ENCODE measurements at regions not wholly inside any gene's neighbourhood (a gene's known extent, or its start where the extent isn't known, plus 50 kb on each side); places are given as distances from the start of the nearest gene placed in this dataset.

DNA sequence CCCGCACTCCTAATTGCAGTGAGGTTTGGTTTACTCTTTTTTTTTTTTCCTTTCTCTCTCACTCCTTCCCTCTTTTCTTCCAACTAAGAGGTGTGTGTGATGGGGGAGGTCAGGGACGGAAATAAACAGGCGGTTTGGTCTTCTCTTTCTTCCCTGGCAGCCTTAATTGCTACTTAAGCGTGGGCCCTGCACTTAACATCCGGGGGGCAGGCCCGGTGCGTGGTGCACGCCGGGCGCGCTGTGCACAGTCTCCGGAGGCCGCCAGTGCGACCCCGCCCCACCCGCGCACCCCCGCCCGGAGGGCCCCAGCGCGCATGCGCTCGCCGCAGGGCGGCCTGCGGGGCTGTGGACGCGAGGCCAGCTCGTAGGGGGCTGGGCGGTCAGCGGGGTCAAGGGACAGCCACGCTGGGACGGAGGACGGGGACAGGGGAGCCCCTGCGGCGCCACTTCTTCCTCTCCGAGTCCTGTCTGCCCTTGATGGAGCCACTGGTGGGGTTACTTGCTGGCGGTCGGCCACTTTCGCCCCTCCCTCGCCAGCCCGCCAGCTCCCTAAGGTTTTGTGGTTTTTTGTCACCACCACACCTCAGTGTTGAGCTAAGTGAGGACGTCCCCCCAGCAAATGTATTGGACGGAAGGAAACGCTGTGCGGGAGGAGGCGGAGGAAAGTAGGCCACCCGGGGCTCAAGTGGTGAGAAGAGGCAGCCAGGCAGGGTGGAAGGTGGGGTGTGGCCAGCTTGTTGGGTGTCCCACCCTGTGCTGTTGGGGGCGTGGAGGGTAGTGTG lies 120.9 kb downstream of the MRM1 start:
- no peak for ATAC-seq

GRCh38 chr17:36722903-36723263 lies 121.5 kb downstream of the MRM1 start:
- no peak for ATAC-seq
- TF ChIP-seq PPARA (CRISPR knock-in tag; IDR thresholded peaks at IDR 0.05; ENCODE audit: borderline replicate concordance) (no peak), CREB5 (CRISPR knock-in tag; IDR thresholded peaks at IDR 0.05; ENCODE audit: low read depth) (no peak), GLIS3 (CRISPR knock-in tag; IDR thresholded peaks at IDR 0.05) (no peak), ZFP3 (CRISPR knock-in tag; IDR thresholded peaks at IDR 0.05) (no peak), SNAI2 (CRISPR knock-in tag; IDR thresholded peaks at IDR 0.05) (no peak)
- TF ChIP-seq, protein P1, sequence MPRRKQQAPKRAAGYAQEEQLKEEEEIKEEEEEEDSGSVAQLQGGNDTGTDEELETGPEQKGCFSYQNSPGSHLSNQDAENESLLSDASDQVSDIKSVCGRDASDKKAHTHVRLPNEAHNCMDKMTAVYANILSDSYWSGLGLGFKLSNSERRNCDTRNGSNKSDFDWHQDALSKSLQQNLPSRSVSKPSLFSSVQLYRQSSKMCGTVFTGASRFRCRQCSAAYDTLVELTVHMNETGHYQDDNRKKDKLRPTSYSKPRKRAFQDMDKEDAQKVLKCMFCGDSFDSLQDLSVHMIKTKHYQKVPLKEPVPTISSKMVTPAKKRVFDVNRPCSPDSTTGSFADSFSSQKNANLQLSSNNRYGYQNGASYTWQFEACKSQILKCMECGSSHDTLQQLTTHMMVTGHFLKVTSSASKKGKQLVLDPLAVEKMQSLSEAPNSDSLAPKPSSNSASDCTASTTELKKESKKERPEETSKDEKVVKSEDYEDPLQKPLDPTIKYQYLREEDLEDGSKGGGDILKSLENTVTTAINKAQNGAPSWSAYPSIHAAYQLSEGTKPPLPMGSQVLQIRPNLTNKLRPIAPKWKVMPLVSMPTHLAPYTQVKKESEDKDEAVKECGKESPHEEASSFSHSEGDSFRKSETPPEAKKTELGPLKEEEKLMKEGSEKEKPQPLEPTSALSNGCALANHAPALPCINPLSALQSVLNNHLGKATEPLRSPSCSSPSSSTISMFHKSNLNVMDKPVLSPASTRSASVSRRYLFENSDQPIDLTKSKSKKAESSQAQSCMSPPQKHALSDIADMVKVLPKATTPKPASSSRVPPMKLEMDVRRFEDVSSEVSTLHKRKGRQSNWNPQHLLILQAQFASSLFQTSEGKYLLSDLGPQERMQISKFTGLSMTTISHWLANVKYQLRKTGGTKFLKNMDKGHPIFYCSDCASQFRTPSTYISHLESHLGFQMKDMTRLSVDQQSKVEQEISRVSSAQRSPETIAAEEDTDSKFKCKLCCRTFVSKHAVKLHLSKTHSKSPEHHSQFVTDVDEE (CRISPR knock-in tag; IDR thresholded peaks at IDR 0.05), result no peak

More for the DNA sequence above, 120.9 kb downstream of the MRM1 start:
- TF ChIP-seq ARNTL (CRISPR knock-in tag; IDR thresholded peaks at IDR 0.05; ENCODE audit: borderline replicate concordance, low read depth) (no peak), ZFP30 (CRISPR knock-in tag; IDR thresholded peaks at IDR 0.05) (no peak), BACH2 (CRISPR knock-in tag; IDR thresholded peaks at IDR 0.05; ENCODE audit: borderline replicate concordance) (no peak), ESRRG (CRISPR knock-in tag; IDR thresholded peaks at IDR 0.05) (no peak), RARB (CRISPR knock-in tag; IDR thresholded peaks at IDR 0.05) (no peak), PPARA (CRISPR knock-in tag; IDR thresholded peaks at IDR 0.05; ENCODE audit: borderline replicate concordance) (no peak), CSRNP3 (CRISPR knock-in tag; IDR thresholded peaks at IDR 0.05) (no peak), SNAI2 (CRISPR knock-in tag; IDR thresholded peaks at IDR 0.05) (no peak), CREB5 (CRISPR knock-in tag; IDR thresholded peaks at IDR 0.05; ENCODE audit: low read depth) (no peak), TOX (CRISPR knock-in tag; IDR thresholded peaks at IDR 0.05; ENCODE audit: borderline replicate concordance) (no peak), ISL1 (CRISPR knock-in tag; IDR thresholded peaks at IDR 0.05) (no peak), ZNF565 (CRISPR knock-in tag; conservative IDR thresholded peaks at IDR 0.05; ENCODE audit: low read depth) (no peak), CSDC2 (CRISPR knock-in tag; IDR thresholded peaks at IDR 0.05) (no peak), TCF4 (CRISPR knock-in tag; IDR thresholded peaks at IDR 0.05; ENCODE audit: borderline replicate concordance) (no peak), ZC3H10 (CRISPR knock-in tag; IDR thresholded peaks at IDR 0.05) (no peak), ZNF70 (CRISPR knock-in tag; IDR thresholded peaks at IDR 0.05) (no peak), OSR1 (CRISPR knock-in tag; IDR thresholded peaks at IDR 0.05) (no peak)
- TF ChIP-seq, protein P2, sequence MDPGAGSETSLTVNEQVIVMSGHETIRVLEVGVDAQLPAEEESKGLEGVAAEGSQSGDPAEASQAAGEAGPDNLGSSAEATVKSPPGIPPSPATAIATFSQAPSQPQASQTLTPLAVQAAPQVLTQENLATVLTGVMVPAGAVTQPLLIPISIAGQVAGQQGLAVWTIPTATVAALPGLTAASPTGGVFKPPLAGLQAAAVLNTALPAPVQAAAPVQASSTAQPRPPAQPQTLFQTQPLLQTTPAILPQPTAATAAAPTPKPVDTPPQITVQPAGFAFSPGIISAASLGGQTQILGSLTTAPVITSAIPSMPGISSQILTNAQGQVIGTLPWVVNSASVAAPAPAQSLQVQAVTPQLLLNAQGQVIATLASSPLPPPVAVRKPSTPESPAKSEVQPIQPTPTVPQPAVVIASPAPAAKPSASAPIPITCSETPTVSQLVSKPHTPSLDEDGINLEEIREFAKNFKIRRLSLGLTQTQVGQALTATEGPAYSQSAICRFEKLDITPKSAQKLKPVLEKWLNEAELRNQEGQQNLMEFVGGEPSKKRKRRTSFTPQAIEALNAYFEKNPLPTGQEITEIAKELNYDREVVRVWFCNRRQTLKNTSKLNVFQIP (CRISPR knock-in tag; IDR thresholded peaks at IDR 0.05; ENCODE audit: borderline replicate concordance, low read depth), result no peak

DNA sequence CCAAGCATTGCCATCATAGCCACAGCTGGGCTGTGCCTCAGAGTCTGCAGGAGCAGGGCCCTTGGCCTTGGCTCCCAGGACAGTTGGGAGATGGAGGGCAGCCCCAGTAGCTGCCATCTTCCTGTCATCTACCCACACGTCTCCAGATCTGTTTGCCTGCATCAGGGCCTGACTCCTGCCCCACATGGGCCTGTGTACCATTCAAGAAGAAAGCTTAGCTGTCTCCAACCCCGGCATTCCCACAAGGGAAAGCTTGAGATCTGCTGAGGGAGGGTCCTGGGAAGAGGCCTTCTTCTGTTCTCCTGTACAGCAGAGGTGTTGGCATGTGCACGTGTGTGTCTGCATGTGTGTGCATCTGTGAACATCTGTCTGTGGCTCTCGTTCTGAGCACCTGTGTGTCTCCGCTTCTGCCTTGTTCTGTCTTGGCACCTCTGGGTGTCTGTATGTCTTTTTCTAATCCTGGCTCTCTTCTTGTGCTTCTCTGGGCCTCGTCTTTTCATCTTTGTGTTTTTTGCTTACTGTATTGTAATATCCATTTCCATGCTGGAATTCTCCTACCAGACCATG lies 122.2 kb downstream of the MRM1 start:
- ATAC-seq, result no peak
- no peak for TF ChIP-seq ZNF565 (CRISPR knock-in tag; conservative IDR thresholded peaks at IDR 0.05; ENCODE audit: low read depth)
- TF ChIP-seq ARNTL (CRISPR knock-in tag; IDR thresholded peaks at IDR 0.05; ENCODE audit: borderline replicate concordance, low read depth), result no peak
- no peak for TF ChIP-seq ISL1 (CRISPR knock-in tag; IDR thresholded peaks at IDR 0.05)
- TF ChIP-seq PPARA (CRISPR knock-in tag; IDR thresholded peaks at IDR 0.05; ENCODE audit: borderline replicate concordance), result no peak
- TF ChIP-seq RARB (CRISPR knock-in tag; IDR thresholded peaks at IDR 0.05), result no peak
- TF ChIP-seq BACH2 (CRISPR knock-in tag; IDR thresholded peaks at IDR 0.05; ENCODE audit: borderline replicate concordance), result no peak
- TF ChIP-seq TOX (CRISPR knock-in tag; IDR thresholded peaks at IDR 0.05; ENCODE audit: borderline replicate concordance), result no peak
- no peak for TF ChIP-seq CREB5 (CRISPR knock-in tag; IDR thresholded peaks at IDR 0.05; ENCODE audit: low read depth)
- no peak for TF ChIP-seq ZFP3 (CRISPR knock-in tag; IDR thresholded peaks at IDR 0.05)
- TF ChIP-seq SNAI2 (CRISPR knock-in tag; IDR thresholded peaks at IDR 0.05), result no peak
- no peak for TF ChIP-seq PATZ1 (CRISPR knock-in tag; IDR thresholded peaks at IDR 0.05; ENCODE audit: borderline replicate concordance)
- TF ChIP-seq, protein P2 (CRISPR knock-in tag; IDR thresholded peaks at IDR 0.05; ENCODE audit: borderline replicate concordance, low read depth), result no peak
